ENCODE measurements at regions not wholly inside any gene's neighbourhood (a gene's known extent, or its start where the extent isn't known, plus 50 kb on each side); places are given as distances from the start of the nearest gene placed in this dataset.

DNA sequence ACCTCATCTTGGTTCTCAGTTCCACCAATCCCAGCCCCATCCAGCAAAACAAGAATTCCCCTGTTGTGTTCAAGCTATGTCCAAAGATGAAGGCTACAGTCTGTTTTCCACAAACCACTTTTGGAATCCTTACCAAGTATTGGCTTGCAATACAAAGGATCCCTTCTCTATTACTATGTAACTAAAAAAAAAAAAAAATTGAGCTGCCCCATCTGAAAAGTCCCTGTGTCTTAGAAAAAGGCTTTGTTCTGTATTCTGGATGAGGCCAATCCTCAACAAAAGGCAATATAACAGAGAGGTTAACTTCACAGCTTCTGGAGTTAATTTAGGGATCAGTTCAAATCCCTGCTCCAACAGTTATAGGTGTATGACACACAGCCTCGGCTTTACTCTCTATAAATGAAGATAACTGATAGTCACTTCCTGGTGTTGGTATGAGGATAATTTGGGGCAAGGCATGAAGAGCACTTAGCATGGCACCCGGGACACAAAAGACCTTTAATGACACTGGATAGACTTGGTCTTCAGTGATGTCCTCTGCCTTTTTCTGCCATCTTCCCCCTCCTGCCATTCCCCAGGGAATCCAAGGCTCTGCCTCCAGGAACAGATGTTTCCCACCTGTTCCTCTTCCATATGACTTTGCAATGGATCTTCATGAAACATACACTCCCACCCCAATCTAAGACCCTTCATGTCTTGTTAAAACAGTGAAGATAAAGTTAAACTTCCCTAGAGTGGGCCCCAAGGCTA lies 61.2 kb upstream of the ATL2 start:
- Histone ChIP-seq H3K9me1 (replicated peaks; ENCODE audit: control insufficient read depth, extremely low read depth, insufficient read depth, low read length) (no peaks in the 10 kb centered on the region), H3K36me3 (ENCODE audit: control insufficient read depth in 2 of 2, extremely low read depth in 1 of 2, insufficient read depth in 2 of 2, low read length in 2 of 2) (no peaks in the 10 kb centered on the region), H4K20me1 (replicated peaks; ENCODE audit: control insufficient read depth, extremely low read depth, insufficient read depth, low read length) (no peaks in the 10 kb centered on the region), H3K4me2 (ENCODE audit: insufficient read depth, low read length) (no peak overlapping the region), H3K9ac (replicated peaks; ENCODE audit: extremely low read depth, insufficient read depth, low read length) (no peak overlapping the region), H3K27me3 (ENCODE audit: control insufficient read depth in 2 of 2, insufficient read depth in 2 of 2, low read length in 2 of 2) (peaks cover 13% of the 10 kb centered on the region in 2 experiments), H3K27ac (ENCODE audit: insufficient read depth, low read depth, low read length) (no peak overlapping the region), H2AFZ (ENCODE audit: low read depth, low read length) (no peak overlapping the region), H3K9me3 (replicated peaks; ENCODE audit: control insufficient read depth, insufficient read depth, low read length) (no peaks in the 10 kb centered on the region), H3K4me1 (ENCODE audit: control insufficient read depth, extremely low read depth, insufficient read depth, low read length) (no peaks in the 10 kb centered on the region), H3K4me3 (replicated peaks in 1 of 3; ENCODE audit: insufficient read depth in 1 of 3, low read depth in 1 of 3, low read length in 3 of 3) (no peak overlapping the region), H3K79me2 (ENCODE audit: control insufficient read depth, insufficient read depth, low read length) (no peaks in the 10 kb centered on the region)
- ChIA-PET POLR2A (no interaction called here), CTCF (no interaction called here)
- BruUV-seq (replicated peaks), result no TSS peak
- intact Hi-C loops (cut with micrococcal nuclease) (no loop called here), dilution Hi-C loops (cut with MboI; ENCODE audit: extremely low pct_ligation_motif_present, low sequenced_read_pairs) (no loop called here)
- TF ChIP-seq POLR2A (IDR thresholded peaks at IDR 0.05; ENCODE audit: low read depth, low read length) (no peak), GATA2 (IDR thresholded peaks at IDR 0.05; ENCODE audit: insufficient read depth, insufficient read length, low read depth, low read length) (no peak), FOS (IDR thresholded peaks at IDR 0.05; ENCODE audit: borderline replicate concordance, insufficient read depth, low read length) (no peak), MYC (IDR thresholded peaks at IDR 0.05; ENCODE audit: low read depth, low read length) (no peak), EZH2 (IDR thresholded peaks at IDR 0.05; ENCODE audit: borderline replicate concordance, low read depth, low read length, severe bottlenecking) (no peak), JUN (IDR thresholded peaks at IDR 0.05; ENCODE audit: borderline replicate concordance, insufficient read depth, insufficient read length, low read depth) (no peak), POLR2AphosphoS5 (IDR thresholded peaks at IDR 0.05; ENCODE audit: insufficient read depth, low read depth, low read length) (no peak)
- TF ChIP-seq, protein P1, sequence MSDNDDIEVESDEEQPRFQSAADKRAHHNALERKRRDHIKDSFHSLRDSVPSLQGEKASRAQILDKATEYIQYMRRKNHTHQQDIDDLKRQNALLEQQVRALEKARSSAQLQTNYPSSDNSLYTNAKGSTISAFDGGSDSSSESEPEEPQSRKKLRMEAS (IDR thresholded peaks at IDR 0.05; ENCODE audit: insufficient read depth, insufficient read length), result no peak
- TF ChIP-seq, protein P2, sequence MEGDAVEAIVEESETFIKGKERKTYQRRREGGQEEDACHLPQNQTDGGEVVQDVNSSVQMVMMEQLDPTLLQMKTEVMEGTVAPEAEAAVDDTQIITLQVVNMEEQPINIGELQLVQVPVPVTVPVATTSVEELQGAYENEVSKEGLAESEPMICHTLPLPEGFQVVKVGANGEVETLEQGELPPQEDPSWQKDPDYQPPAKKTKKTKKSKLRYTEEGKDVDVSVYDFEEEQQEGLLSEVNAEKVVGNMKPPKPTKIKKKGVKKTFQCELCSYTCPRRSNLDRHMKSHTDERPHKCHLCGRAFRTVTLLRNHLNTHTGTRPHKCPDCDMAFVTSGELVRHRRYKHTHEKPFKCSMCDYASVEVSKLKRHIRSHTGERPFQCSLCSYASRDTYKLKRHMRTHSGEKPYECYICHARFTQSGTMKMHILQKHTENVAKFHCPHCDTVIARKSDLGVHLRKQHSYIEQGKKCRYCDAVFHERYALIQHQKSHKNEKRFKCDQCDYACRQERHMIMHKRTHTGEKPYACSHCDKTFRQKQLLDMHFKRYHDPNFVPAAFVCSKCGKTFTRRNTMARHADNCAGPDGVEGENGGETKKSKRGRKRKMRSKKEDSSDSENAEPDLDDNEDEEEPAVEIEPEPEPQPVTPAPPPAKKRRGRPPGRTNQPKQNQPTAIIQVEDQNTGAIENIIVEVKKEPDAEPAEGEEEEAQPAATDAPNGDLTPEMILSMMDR (IDR thresholded peaks at IDR 0.05; ENCODE audit: extremely low read depth in 1 of 2, insufficient read depth in 1 of 2, low read depth in 1 of 2, low read length in 2 of 2), result no peak
- no peak for DNase-seq (ENCODE audit: low read depth, low spot score)
- no peak for FAIRE-seq
